HG02943 (cell line): ENCODE measurements at regions not wholly inside any gene's neighbourhood (a gene's known extent, or its start where the extent isn't known, plus 50 kb on each side); places are given as distances from the start of the nearest gene placed in this dataset.

Experiments
- ATAC-seq: cut with Tn5 transposase; IDR thresholded peaks from one replicate; pipeline ENCODE4 v1.9.1; 2021; ENCODE audit warnings: mild to moderate bottlenecking, low read depth, moderate library complexity; ENCODE audit not compliant: unreplicated experiment

DNA sequence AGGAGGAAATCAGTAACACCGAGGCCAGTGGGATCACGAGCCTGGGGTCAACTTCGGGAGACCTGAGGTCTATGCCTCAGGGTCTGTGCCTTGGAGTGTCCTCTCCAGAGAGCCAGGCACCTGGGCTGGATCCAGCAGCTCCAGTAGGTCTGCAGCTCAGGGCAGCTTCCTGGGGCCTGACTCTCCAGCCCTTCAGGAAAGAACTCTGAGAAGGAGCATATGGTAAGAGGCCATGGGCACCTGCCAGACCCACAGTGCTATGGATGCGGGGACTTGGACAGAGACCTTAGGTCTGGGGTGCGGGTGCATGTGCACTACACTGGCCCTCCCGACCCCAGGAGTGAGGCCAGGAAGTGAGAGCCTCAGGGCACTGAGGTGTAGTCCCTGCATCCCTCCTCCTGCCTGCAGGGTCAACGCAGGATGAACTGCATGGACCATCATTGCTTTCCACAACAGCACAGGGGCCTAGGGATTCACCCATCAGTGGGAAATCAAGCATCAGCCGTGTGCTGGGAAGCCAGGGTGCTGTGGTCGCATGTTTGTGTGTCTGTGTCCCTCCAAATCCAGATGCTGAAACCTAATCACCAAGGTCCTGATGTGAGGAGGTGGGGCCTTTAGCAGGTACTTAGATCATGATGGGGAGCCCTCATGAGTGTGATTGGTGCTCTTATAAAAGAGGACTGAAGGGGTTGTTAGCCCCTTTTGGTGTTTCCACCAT is 210.9 kb upstream of the CST7 start:
- ATAC-seq: no peak

DNA sequence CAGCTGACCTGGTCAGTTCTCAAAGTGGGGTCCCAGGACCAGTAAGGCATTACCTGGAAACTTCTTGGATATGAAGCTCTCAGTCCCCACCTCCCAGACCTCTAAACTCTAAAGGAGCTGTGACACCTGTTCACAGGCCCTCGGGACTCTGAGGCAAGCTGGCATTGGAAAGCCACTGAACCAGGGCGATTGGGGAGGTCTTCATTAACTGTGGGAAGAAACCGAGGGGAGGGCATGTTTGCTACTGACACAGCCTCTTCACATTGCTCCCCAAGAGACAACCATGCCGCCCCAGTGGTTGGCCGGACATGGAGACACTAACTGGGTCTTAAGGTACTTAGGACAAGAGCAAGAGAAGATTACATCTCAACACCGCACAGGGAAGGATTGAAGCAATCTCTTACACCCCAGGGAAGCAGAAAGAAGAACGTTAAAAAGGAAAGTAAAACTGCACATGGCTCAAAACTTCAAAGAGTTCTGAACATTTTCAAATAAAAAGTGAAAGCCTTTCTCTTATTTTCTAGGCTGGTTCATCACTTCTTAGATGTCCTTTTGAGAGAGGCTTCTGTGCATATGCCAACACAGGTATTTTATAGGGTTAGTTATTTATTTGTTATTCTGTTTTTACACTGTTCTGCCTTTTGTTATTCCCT is 210.0 kb upstream of the CST7 start:
- no peak for ATAC-seq

DNA sequence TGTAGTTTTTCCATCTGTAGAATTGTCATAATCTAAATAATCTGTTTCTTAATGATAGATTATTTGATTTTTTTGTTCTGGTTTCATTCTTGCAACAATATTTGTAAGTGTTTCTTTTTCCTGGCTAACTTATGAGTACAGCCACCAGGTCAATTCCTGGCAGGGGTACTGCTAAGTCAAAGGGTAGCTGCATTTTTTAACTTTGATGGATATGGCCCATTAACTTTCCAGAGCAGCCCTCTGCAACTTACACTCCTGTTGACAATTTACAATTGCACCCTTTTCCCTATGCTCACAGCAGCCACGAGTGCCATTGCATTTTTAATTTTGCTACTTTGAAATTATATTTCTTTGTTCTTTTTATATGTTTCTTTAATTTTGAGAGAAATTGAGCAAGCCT is 209.3 kb upstream of the CST7 start:
- ATAC-seq: no peak

DNA sequence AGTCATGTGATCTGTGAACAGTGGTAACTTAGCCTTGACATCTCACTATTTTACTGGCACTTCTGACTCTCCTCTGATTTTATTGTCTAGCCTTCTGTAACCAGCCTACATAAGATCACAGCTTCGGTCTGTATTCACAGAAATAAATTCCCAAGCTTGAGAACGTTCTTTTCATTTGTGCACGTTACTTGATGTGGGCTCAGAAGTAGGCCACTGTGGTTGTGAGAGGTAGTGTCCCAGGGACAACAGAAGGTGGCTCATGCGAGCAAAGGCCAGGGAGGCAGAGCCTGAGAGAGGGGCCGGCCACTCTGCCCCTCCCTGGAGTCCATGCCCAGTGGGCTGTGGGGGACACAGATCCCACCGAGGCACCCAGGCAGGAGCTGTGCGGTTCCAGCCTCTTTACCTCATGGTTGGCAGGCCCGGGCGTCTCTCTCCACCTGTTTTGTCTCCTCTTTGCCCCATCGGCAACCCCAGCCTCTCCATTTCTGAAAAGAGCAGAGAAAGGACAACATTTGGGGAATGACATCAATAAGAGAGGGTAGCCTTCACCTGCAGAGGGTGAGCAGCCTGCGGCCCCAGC is 207.5 kb upstream of the CST7 start:
- no peak for ATAC-seq

DNA sequence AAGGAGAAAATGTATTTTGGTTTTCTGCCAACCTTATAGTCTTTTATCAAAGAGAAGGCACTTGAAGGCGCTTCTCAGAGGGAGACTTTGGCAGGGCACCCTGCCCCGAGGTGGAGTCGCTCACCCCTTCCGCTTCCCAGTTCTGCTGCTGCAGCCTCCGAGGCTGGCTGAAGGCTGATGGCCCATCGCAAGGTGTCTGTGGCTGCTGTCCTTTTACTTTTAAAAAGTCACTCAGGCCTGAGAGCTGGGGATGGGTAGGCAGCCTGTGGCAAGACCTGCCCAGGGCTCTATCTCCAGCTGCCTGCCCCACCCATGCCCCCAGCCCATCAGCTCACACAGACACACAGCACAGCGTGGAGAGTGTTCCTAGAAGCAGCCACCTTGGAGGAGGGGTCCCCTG is 206.6 kb upstream of the CST7 start:
- no peak for ATAC-seq

DNA sequence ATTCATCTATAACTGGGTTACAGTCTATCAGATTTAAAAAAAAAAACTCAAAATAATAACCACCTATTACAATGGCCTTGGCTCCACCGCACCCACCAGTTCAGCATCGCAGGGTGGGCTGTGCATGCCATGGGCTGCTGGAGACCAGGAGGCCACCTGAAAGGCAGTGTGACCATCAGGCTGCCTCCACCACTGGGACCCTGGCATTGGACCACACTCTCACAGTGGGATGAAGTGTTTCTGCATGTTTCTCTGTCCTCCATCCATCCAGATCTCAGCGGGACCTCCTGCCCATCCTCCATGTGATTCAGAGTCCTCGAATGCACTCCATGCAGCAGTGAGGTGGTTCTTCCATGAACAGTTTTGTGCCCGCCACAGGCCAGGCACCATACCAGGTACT is 206.1 kb upstream of the CST7 start:
- no peak for ATAC-seq

DNA sequence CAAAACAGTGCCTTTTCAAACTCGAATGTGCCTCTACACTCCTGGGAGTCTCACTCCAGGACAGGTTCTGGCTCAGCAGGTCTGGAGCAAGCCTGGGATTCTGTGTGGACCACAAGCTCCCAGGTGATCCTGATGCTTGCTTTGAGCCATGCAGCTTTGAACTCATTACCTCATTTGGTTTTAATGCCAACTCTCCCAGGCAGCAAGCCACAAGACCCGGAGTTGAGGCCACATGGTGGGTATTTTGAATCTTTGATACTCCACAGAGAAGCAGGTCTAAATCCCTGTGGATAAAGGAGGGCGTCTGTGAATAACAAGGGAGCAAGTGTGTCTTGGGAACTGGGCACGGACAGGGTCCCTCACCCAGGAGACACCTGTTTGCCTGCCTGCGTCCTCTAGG is 205.4 kb upstream of the CST7 start:
- ATAC-seq: no peak

DNA sequence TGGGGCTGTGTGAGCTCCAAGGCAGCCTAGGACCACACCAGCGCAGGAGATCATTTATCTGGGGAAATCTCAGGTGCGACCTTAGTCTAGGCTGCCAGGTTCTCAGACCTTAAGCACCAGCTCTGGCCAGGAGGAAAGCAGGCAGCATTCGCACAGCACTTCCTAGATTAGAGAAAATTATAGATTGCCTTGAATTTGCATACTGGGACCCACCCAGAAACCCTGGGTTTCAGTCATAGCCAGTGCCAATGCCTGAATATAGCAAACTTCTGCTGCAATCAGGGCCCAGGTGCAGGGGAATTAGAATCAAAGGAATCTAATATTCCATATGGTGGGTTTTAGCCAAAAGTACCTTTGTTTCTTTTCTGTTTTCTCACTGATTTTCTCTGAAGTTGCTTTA is 204.3 kb upstream of the CST7 start:
- ATAC-seq: no peak

DNA sequence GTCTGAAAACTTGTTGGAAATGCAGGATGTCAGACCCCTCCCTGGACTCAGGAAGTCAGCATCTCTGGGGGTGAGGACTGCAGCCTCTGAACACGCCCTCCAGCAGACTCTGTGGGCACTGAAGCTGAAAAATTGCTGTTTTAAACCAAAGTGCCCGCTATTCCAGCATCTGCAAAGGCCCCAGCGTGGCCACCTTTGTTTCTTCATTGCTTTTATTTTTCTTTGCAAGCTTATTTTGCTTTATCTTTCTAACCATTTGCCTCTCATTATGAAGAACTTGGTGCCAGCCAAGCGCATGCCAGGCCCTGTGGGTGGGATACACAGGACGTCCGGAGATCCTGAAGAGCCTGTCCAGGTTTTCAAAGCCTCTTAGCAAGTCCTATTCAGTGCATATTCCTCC is 203.9 kb upstream of the CST7 start:
- ATAC-seq: no peak

DNA sequence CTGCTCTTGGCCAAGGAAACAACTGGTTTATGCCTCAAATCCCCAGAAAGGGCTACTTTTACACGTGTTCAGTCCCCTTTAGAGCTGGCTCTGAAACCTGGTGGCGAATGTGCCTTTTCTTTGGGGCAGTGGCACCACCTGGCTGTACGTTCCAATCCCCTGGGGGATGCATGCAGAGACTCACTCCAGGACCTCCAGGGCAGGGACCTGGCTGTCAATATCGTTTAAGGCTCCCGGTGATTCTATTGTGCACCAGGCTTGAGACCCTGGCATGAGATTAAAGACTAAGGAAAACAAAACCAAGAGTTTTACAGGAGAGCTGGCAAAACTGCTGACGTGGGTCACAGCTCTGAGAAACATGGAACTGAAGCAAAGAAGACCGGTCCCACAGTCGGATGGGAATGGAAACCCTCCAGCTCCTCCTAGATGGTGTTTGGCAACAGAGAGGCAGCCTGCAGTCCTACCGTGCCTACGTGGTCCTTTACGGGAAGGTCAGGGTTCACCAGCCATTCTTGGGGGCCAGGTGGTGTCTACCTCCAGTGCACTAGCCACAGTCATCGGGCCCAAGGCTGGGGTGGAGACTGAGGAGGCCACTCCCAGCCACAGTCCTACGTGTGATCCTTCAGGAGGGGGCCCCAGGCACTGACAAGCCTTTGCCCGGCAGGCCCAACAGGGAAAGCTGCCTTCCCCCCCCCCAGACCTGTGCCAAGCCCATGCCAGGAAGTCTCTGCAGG is 203.3 kb upstream of the CST7 start:
- no peak for ATAC-seq

DNA sequence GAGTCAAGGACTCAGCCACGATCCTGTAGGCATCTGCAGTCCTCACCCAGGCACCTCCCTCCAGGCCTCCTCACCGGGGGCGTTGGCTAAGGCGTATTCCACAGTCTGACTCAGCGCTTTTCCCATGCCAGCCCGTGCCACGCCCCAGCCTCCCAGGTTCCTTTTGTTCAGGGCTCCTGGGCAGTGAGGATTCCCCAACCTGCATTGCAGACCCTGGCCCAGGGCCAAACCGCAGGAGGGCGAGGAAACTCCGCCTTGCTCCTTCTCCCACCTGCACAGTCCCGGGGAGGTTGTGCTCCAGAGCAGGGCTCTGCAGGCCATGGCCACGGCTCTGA is 202.8 kb upstream of the CST7 start:
- no peak for ATAC-seq

DNA sequence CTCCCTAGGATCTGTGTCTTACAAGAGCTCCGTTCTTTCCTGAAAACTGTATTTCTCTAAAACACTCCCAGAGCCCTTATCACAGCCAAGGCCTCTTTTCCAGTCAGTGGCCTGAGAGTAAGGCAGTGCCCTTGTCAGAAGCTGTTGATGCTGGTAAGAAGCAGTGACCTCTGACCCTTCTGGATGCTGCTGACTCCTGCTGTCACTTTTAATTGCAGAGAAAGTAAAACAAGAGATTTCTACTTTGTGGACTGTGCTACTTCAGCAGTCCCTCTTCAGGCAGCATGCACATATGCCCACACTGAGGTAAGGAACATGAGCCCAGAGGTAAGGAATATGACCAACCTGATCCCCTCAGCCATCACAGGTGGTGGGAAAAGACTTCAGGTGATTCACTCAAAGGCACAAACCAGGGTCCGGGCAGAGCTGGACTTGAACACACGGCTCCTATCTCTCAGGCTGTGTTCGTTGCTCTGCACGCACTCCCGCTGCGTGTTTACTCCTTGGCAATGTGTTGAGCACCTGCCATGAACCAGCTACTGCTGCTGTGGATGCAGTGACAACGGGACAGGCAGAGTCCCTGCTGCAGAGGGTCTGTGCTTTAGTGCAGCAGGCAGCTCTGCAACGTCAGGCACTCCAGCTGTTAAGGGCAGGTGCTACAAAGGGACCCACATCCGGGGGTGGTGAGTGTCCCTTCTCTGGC is 201.9 kb upstream of the CST7 start:
- no peak for ATAC-seq

DNA sequence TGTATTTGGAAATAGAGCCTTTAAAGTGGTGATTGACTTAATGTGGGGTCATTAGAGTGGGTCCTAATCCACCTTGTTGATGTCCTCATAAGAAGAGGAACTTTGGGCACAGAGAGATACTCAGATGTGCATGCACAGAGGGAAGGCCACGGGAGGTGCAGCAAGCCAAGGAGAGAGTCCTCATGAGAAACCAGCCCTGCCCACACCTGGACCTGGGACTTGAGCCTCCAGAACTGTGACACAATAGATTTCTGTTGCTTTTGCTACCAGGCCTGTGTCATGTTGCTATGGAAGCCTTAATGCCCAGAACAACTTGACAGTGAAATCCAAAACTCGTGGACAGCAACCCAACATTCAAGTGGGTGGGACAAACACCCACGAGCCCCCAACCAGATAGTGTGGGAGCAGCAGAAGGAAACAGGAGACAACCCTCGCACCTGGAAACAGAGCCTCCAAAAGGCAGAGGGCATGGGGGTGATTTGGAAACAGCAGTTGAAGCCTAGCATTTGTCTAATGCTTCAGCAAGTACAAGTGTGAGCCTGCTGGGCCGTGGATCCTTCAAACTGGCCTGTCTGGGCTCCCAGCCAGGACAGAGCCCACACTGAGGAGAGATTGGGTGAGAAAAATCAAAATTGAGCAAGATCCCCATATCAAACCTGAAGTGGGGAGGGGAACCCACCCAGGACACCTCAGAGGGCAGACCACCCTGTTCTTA is 201.0 kb upstream of the CST7 start:
- ATAC-seq: no peak

DNA sequence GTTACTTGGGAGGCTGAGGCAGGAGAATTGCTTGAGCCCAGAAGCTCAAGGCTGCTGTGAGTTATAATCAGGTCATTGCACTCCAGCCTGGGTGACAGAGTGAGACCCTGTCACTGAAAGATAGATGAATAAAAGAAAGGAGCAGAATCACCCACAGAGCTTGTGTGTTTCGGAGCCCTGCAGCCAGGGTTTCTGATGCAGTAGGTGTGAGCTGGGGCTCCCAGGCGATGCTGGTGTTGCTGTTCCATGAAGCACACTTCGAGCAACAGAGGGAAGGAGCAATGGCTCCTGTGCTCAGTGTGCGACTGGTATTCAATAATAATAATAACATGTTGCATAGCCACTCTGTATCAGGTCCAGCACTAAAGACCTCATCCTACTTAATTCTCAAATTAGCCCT is 197.5 kb upstream of the CST7 start:
- ATAC-seq: no peak

DNA sequence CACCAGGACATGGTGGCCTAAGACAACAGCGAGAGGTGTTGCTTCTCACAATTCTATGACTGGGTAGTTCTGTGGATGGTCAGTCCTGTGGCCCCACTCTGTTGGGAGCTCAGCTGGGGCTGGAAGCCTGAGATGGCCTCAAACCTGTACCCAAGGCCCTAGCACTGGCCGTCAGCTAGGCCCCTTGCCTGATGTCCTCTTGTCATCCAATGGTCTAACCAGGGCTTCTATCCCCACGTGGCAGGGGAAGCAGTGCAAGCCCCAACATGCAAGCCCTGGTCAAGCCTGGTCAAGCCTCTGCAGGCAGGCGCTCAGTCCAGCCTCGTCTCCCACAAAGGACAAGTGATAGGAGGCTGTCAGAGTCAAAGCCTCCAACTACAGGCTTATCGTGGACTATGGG is 196.5 kb upstream of the CST7 start:
- ATAC-seq: no peak

DNA sequence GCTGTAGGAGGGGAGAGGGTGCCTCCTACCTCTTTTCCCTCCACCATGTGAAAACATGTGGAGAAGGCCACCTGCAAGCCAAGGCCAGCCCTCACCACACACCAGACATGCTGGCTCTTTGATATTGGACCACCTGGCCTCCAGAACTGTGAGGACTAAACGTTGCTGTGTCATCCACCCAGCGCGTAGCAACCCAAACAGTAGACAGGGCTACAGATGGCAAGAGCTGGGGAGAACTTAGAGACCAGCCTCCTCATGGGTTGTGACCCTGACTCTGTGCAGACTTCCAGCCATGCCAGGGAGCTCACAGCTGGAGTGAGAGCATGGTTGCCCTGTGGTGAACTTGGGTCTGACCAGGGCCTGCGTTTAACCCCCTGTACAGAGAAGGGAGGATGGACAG is 195.9 kb upstream of the CST7 start:
- ATAC-seq: no peak

DNA sequence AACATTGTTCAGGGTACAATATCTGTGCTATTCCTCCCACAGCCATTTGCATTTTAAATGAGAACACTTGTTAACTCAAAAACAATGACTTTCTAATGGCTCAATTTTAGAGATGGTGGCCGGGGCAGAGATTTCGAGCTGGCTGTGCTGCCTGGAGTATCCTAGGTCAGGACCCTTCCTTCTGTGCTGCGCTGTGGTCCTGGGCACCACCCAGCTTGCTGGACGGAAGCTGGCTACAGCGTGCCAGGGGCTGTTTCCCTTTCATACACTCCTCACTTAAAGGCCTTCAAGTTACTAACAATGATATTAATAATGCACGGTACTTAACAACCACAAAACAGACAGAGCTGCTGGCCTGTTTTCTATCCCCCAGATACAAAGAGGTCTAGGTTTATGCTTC is 194.4 kb upstream of the CST7 start:
- ATAC-seq: no peak

DNA sequence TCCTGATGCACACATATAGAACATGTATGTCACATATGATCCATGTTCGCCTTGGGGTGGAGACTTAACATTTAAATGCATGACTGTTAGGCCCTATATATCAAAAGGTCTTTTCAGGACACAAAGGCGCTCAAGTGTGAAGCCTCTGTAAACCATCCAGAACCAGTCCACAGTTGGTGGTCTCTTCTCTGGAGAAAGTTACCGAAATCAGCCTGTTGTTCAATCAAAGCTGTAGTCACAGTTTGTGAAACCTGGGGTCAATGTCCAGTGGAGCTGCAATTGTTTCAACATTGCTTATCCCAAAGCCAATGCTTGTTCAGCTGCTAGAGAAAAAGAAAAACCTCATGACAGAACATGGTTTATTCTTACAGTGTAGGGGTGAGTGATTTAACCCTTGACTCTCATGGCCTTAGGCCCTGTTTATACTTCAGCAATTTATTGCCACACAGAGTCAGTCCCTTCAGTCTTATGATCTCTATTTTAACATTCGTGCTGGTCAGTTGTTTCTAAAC is 193.6 kb upstream of the CST7 start:
- no peak for ATAC-seq

DNA sequence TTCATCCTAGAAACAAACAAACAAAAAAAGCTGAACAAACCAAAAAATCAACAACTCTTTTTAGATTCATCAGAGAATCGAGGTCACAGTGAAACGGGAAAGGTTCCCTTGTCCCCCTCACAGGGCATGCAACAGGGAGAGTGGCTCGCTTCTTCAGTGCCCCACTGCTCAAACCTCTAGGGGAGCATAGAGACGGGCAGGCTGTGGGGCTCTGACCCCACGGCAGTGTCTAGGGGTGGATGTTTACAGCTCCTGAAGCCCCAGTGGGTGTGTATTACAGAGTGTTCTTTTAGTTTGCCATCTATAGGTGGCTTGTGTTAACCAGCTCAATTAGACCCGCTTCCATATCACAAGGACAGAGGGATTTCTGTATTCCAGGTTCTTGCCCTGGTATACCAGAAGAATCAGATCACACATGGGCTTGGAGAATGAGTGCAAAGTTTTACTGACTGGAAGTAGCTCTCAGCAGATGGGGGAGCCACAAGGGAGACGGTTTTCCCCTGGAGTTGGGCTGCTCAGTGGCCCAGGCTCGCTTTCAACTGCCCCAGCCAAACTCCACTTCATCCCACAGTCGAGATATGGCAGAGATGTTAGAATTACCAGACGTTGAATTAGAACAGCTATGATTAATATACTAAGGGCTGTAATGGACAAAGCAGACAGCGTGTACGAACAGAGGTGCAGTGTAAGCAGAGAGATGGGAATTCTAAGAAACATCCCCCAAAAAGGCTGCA is 192.6 kb upstream of the CST7 start:
- no peak for ATAC-seq
